BLaER1 treated with 17β-estradiol and CSF1 and Interleukin-3, amounts not matched to agents 10 nM and 100 nM (cell line): ENCODE measurements at regions not wholly inside any gene's neighbourhood (a gene's known extent, or its start where the extent isn't known, plus 50 kb on each side); places are given as distances from the start of the nearest gene placed in this dataset.
A peak's percentile ranks its signal among the peaks of the same experiment; 100 is the strongest.
"Not testable (repeated sequence)": the region's sequence is repeated elsewhere in the genome, so short reads cannot be mapped to it uniquely, and the experiment has no call there.

ENCODE experiments used
- H3K27ac ChIP-seq, 11 experiments: shearing (Covaris generic); formaldehyde crosslinking; 2 replicates each; pipeline ENCODE4 v1.8.1; 2022
- H3K27me3 ChIP-seq, 11 experiments: shearing (Covaris generic); formaldehyde crosslinking; 2 replicates each; pipeline ENCODE4 v1.8.1; 2022
- H3K36me3 ChIP-seq, 11 experiments: shearing (Covaris generic); formaldehyde crosslinking; 2 replicates each; pipeline ENCODE4 v1.8.1; 2022
- H3K4me1 ChIP-seq, 10 experiments: shearing (Covaris generic); formaldehyde crosslinking; 2 replicates each; pipeline ENCODE4 v1.8.1; 2022
- H3K4me2 ChIP-seq, 11 experiments: shearing (Covaris generic); formaldehyde crosslinking; 2 replicates each; pipeline ENCODE4 v1.8.1; 2022
- H3K4me3 ChIP-seq, 10 experiments: shearing (Covaris generic); formaldehyde crosslinking; 2 replicates each; pipeline ENCODE4 v1.8.1; 2022
- H3K9ac ChIP-seq, 11 experiments: shearing (Covaris generic); formaldehyde crosslinking; 2 replicates each; pipeline ENCODE4 v1.8.1; 2022
- H3K9me3 ChIP-seq, 11 experiments: shearing (Covaris generic); formaldehyde crosslinking; replicated peaks in 1 of 11; 2 replicates each; pipeline ENCODE4 v1.8.1; 2022
- H4K20me1 ChIP-seq, 11 experiments: shearing (Covaris generic); formaldehyde crosslinking; 2 replicates each; pipeline ENCODE4 v1.8.1; 2022
- Cebpa-rat ChIP-seq, 11 experiments: shearing (Covaris generic); IDR thresholded peaks; 2 replicates each; pipeline ENCODE4 v1.8.1; 2022

DNA sequence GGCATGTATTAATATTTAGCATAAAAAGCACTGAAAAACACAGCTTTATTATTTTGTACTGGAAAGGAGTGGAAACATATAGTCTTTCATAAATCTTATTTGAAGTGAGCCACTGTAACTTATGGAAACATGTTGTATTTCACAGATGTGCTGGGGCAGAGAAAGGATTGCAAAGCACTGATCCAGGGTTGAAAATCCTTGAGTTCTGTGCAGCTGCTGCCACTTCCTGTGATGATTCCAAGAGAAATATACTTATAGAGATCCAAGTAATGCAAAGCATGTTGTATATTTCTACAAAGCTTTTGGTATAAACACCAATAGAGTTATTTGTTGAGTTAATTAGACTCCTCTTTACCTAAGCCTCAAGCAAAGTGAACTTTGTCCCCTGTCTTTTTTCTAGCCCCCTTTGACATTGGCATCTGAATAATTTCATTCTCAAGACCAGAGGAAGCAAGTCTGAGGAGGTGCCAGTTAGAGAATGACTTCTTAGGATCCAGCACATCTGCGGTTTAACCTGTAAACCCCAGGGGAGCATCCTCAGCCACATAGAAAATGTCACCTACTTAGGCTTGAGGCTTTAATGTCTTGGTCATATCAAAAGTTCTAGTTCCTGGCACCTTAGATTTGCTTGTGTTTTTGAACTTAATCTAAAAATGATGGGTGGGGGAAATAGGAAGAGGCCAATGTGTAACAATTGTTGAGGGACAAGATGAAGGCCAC lies 173.3 kb downstream of the FASLG start:
- no peak for TF ChIP-seq Cebpa-rat (IDR thresholded peaks at IDR 0.05)
- H3K27ac ChIP-seq: no peak overlapping the region
- no peak overlapping the region for H3K4me3 ChIP-seq
- no peaks in the 10 kb centered on the region for H3K27me3 ChIP-seq
- H3K4me2 ChIP-seq: no peak overlapping the region
- no peak overlapping the region for H3K9ac ChIP-seq
- H3K4me1 ChIP-seq: peaks cover 0 to 12% (median 0%) of the 10 kb centered on the region in 10 experiments; a peak in 6 of 20 replicates
- no peaks in the 10 kb centered on the region for H3K9me3 ChIP-seq
- H4K20me1 ChIP-seq: no peaks in the 10 kb centered on the region
- H3K36me3 ChIP-seq: no peaks in the 10 kb centered on the region

- H3K36me3 ChIP-seq: no peaks in the 10 kb centered on the region
- no peaks in the 10 kb centered on the region for H3K27me3 ChIP-seq
- H3K9ac ChIP-seq: no peak overlapping the region
- no peak overlapping the region for H3K4me2 ChIP-seq
- no peak overlapping the region for H3K4me3 ChIP-seq
- no peaks in the 10 kb centered on the region for H4K20me1 ChIP-seq
- no peaks in the 10 kb centered on the region for H3K4me1 ChIP-seq
- no peaks in the 10 kb centered on the region for H3K9me3 ChIP-seq
- no peak overlapping the region for H3K27ac ChIP-seq
- no peak for TF ChIP-seq Cebpa-rat (IDR thresholded peaks at IDR 0.05)
These were observed 175.1 kb downstream of the FASLG start for GRCh38 chr1:172833954-172834353.

- Histone ChIP-seq H3K9me3 (no peaks in the 10 kb centered on the region), H3K4me1 (no peaks in the 10 kb centered on the region), H3K27me3 (no peaks in the 10 kb centered on the region), H3K4me3 (no peak overlapping the region), H4K20me1 (no peaks in the 10 kb centered on the region), H3K4me2 (no peak overlapping the region), H3K9ac (no peak overlapping the region), H3K27ac (no peak overlapping the region), H3K36me3 (no peaks in the 10 kb centered on the region)
- no peak for TF ChIP-seq Cebpa-rat (IDR thresholded peaks at IDR 0.05)
These were observed 175.7 kb downstream of the FASLG start for GRCh38 chr1:172834609-172835008.

DNA sequence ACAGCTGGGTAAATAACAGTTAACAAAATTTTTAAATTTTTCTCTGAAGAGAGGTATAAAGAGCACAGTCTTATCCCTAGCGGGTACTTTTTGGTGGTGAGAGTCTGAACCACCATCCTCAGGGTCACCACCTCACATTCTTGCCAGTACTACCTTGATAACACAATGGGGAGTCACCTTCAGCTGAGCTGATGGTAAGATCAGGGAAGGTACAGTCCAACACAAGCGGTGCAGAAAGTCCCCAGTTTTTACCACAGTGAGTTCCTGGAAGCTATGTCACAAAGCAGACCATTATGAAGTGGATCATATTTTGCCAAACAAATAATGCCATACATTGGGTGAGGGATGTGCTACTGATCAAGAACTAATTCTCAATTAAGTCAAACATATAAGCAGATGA lies 176.9 kb downstream of the FASLG start:
- no peaks in the 10 kb centered on the region for H4K20me1 ChIP-seq
- no peak overlapping the region for H3K4me2 ChIP-seq
- H3K27ac ChIP-seq: no peak overlapping the region
- no peaks in the 10 kb centered on the region for H3K36me3 ChIP-seq
- no peak overlapping the region for H3K4me3 ChIP-seq
- no peak overlapping the region for H3K9ac ChIP-seq
- no peaks in the 10 kb centered on the region for H3K4me1 ChIP-seq
- TF ChIP-seq Cebpa-rat (IDR thresholded peaks at IDR 0.05): no peak
- H3K9me3 ChIP-seq: no peaks in the 10 kb centered on the region
- no peaks in the 10 kb centered on the region for H3K27me3 ChIP-seq

DNA sequence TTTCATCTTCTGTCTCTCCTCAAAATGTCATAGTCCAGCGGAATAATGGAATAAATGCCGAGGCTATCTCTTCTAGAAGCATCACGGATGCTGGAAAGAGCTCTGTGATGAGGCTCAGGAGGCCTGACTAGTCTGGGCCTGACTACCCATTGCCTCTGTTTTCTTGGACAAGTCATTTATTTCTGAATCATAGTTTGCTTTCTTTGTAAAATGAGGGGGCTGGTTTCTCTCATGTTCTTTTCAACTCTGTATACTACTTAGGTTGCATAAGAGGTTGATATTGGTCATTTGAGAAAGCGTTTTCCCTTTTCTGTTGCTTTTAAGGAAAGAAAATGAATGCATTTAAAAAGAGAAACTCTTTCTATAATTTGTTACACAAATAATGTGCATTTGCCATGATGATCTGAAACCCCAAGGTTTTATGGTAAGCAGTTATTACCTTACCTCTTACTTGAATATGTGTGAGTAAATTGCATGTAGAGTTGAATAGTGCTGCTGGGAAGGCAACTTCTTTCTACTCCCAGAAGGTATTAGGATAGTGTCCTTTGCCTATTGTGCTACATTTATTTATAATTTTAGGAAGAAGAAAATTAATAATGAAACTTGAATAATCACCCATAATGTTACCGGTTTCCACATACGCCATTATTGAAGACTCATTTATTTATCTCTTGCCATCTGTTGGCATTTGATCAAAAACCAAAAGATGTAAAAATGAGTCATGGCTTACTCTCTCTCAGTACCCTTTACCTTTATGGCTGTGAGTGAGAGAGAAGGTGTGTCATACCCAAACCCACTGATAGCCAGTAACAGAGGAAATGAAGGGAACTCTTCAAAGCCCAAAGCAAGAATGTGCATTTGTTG lies 179.1 kb downstream of the FASLG start:
- no peaks in the 10 kb centered on the region for H4K20me1 ChIP-seq
- no peaks in the 10 kb centered on the region for H3K36me3 ChIP-seq
- no peaks in the 10 kb centered on the region for H3K9me3 ChIP-seq
- H3K9ac ChIP-seq: no peak overlapping the region
- H3K4me2 ChIP-seq: no peak overlapping the region
- no peak overlapping the region for H3K27ac ChIP-seq
- H3K4me1 ChIP-seq: peaks cover 0 to under 1% (median 0%) of the 10 kb centered on the region in 10 experiments; a peak in 1 of 20 replicates
- no peak overlapping the region for H3K4me3 ChIP-seq
- no peaks in the 10 kb centered on the region for H3K27me3 ChIP-seq
- no peak for TF ChIP-seq Cebpa-rat (IDR thresholded peaks at IDR 0.05)

DNA sequence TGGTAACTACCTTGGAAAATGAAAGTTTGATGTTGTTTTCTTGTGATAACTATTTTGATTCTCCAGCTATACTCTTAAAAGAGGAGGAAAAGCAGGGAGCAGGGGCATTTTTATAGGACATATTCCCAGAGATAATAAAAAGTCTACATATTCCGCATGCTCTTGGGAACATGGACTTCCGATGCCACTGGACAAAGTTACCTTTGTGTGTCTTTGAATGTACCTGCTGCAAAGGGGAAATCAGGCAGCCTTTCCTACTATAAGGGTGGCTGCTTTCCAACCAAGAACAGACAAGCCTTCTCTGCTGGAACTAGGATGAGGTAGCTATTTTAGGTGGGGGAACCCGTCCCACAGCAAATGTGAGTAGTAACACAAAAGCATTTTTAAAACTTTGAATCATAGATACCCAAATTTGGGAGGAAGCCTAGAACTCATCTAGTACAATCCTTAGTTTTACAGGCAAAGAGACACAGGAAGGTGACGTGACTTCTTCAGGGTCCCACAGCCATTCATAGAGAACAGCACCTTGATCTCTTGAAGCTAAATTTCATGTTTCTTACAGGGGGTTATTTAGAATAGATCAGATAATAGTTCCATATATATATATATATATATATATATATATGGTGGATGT lies 179.9 kb downstream of the FASLG start:
- H3K9ac ChIP-seq: no peak overlapping the region
- no peak overlapping the region for H3K27ac ChIP-seq
- no peak overlapping the region for H3K4me2 ChIP-seq

GRCh38 chr1:172839639-172840038 lies 180.7 kb downstream of the FASLG start:
- H3K27ac ChIP-seq, H3K4me2 ChIP-seq, H3K9me3 ChIP-seq, H4K20me1 ChIP-seq, H3K27me3 ChIP-seq, H3K4me3 ChIP-seq, H3K9ac ChIP-seq, H3K36me3 ChIP-seq: not testable (repeated sequence)
- peaks cover 0 to 11% (median 0%) of the 10 kb centered on the region in 10 experiments; a peak in 6 of 20 replicates for H3K4me1 ChIP-seq

More for the DNA sequence above, 179.9 kb downstream of the FASLG start:
- Histone ChIP-seq H3K4me3 (no peak overlapping the region), H3K36me3 (no peaks in the 10 kb centered on the region), H3K27me3 (no peaks in the 10 kb centered on the region), H3K9me3 (no peaks in the 10 kb centered on the region), H3K4me1 (peaks cover 0 to 6% (median 0%) of the 10 kb centered on the region in 10 experiments; a peak in 1 of 20 replicates), H4K20me1 (no peaks in the 10 kb centered on the region)
- TF ChIP-seq Cebpa-rat (IDR thresholded peaks at IDR 0.05): no peak

- Histone ChIP-seq H3K4me1 (peaks cover 0 to 29% (median 0%) of the 10 kb centered on the region in 10 experiments; a peak in 6 of 20 replicates), H3K9me3 (no peaks in the 10 kb centered on the region), H3K27ac (no peak overlapping the region), H3K36me3 (no peaks in the 10 kb centered on the region), H3K27me3 (no peaks in the 10 kb centered on the region), H3K9ac (no peak overlapping the region), H3K4me2 (no peak overlapping the region), H3K4me3 (no peak overlapping the region), H4K20me1 (no peaks in the 10 kb centered on the region)
- TF ChIP-seq Cebpa-rat (IDR thresholded peaks at IDR 0.05): no peak
These were observed 184.5 kb downstream of the FASLG start for GRCh38 chr1:172843444-172843843.

GRCh38 chr1:172845371-172845770 lies 186.5 kb downstream of the FASLG start:
- TF ChIP-seq Cebpa-rat (IDR thresholded peaks at IDR 0.05): no peak
- Histone ChIP-seq H3K27me3 (no peaks in the 10 kb centered on the region), H3K4me1 (peaks cover 0 to 29% (median 0%) of the 10 kb centered on the region in 10 experiments; a peak in 6 of 20 replicates), H3K36me3 (no peaks in the 10 kb centered on the region), H3K4me2 (peak overlapping the region in 3 of 11 experiments; percentile 43 to 75 (median 63); a peak in 6 of 22 replicates), H3K9ac (peak overlapping the region in 2 of 11 experiments; percentile 39 to 47; a peak in 3 of 22 replicates), H3K27ac (peak overlapping the region in 3 of 11 experiments; percentile 10 to 55 (median 30); a peak in 4 of 22 replicates), H3K4me3 (no peak overlapping the region), H4K20me1 (no peaks in the 10 kb centered on the region), H3K9me3 (no peaks in the 10 kb centered on the region)
